HUES48 (cell line): ENCODE measurements at regions not wholly inside any gene's neighbourhood (a gene's known extent, or its start where the extent isn't known, plus 50 kb on each side); places are given as distances from the start of the nearest gene placed in this dataset.

ENCODE experiments used
- H3K27ac ChIP-seq: one replicate; pipeline ENCODE4 v1.7.0; 2013; ENCODE audit warnings: low read depth, low read length, inconsistent platforms
- H3K27me3 ChIP-seq: 2 replicates; pipeline ENCODE4 v1.6.1; 2013; ENCODE audit warnings: mild to moderate bottlenecking, low read length; ENCODE audit not compliant: control insufficient read depth, insufficient read depth
- H3K36me3 ChIP-seq: 2 replicates; pipeline ENCODE4 v1.6.1; 2013; ENCODE audit warnings: low read length; ENCODE audit not compliant: control insufficient read depth, insufficient read depth
- H3K4me1 ChIP-seq: 2 replicates; pipeline ENCODE4 v1.6.1; 2013; ENCODE audit warnings: mild to moderate bottlenecking, low read length; ENCODE audit not compliant: control insufficient read depth, insufficient read depth
- H3K4me3 ChIP-seq: 2 replicates; pipeline ENCODE4 v1.5.1; 2013; ENCODE audit warnings: mild to moderate bottlenecking, low read depth, low read length
- H3K9ac ChIP-seq: 2 replicates; pipeline ENCODE4 v1.6.1; 2013; ENCODE audit warnings: mild to moderate bottlenecking, low read depth, low read length, moderate library complexity
- H3K9me3 ChIP-seq: 2 replicates; pipeline ENCODE4 v1.6.1; 2013; ENCODE audit warnings: low read length; ENCODE audit not compliant: control insufficient read depth, insufficient read depth

GRCh38 chr7:123401295-123401694 is 133.1 kb downstream of the IQUB start:
- H3K36me3 ChIP-seq, result no peaks in the 10 kb centered on the region
- no peak overlapping the region for H3K9ac ChIP-seq
- H3K9me3 ChIP-seq, result no peaks in the 10 kb centered on the region
- no peak overlapping the region for H3K27ac ChIP-seq
- H3K4me1 ChIP-seq, result no peaks in the 10 kb centered on the region
- H3K4me3 ChIP-seq, result no peak overlapping the region
- H3K27me3 ChIP-seq, result no peaks in the 10 kb centered on the region

- H3K9me3 ChIP-seq, result no peaks in the 10 kb centered on the region
- no peak overlapping the region for H3K4me3 ChIP-seq
- no peaks in the 10 kb centered on the region for H3K27me3 ChIP-seq
- H3K36me3 ChIP-seq, result no peaks in the 10 kb centered on the region
- H3K9ac ChIP-seq, result no peak overlapping the region
- H3K4me1 ChIP-seq, result no peaks in the 10 kb centered on the region
- no peak overlapping the region for H3K27ac ChIP-seq
Measured at GRCh38 chr7:123400196-123400595, 134.2 kb downstream of the IQUB start.

GRCh38 chr7:123398921-123399320 is 135.5 kb downstream of the IQUB start:
- H3K4me3 ChIP-seq, result no peak overlapping the region
- H3K27me3 ChIP-seq, result no peaks in the 10 kb centered on the region
- H3K36me3 ChIP-seq, result no peaks in the 10 kb centered on the region
- H3K4me1 ChIP-seq, result 0 out of 2 replicates have a peak, but pooled peaks cover 3% of the 10 kb centered on the region
- H3K27ac ChIP-seq, result no peak overlapping the region
- H3K9me3 ChIP-seq, result no peaks in the 10 kb centered on the region
- no peak overlapping the region for H3K9ac ChIP-seq

GRCh38 chr7:123397746-123398338 is 136.6 kb downstream of the IQUB start:
- H3K4me1 ChIP-seq, result peaks cover 14% of the 10 kb centered on the region; the same call in 1 of the 2 replicates
- no peaks in the 10 kb centered on the region for H3K36me3 ChIP-seq
- no peak overlapping the region for H3K27ac ChIP-seq
- no peaks in the 10 kb centered on the region for H3K9me3 ChIP-seq
- H3K4me3 ChIP-seq, result no peak overlapping the region
- H3K27me3 ChIP-seq, result no peaks in the 10 kb centered on the region
- H3K9ac ChIP-seq, result no peak overlapping the region

GRCh38 chr7:123393623-123394022 is 140.8 kb downstream of the IQUB start:
- H3K36me3 ChIP-seq, result no peaks in the 10 kb centered on the region
- H3K4me3 ChIP-seq, result no peak overlapping the region
- peaks cover 14% of the 10 kb centered on the region; the same call in 1 of the 2 replicates for H3K4me1 ChIP-seq
- H3K27ac ChIP-seq, result no peak overlapping the region
- no peaks in the 10 kb centered on the region for H3K9me3 ChIP-seq
- no peaks in the 10 kb centered on the region for H3K27me3 ChIP-seq
- H3K9ac ChIP-seq, result no peak overlapping the region

GRCh38 chr7:123372368-123372767 is 162.0 kb downstream of the IQUB start:
- Histone ChIP-seq H3K9me3 (no peaks in the 10 kb centered on the region), H3K27ac (no peak overlapping the region), H3K27me3 (no peaks in the 10 kb centered on the region), H3K4me3 (no peak overlapping the region), H3K9ac (no peak overlapping the region), H3K4me1 (no peaks in the 10 kb centered on the region), H3K36me3 (no peaks in the 10 kb centered on the region)

GRCh38 chr7:123367484-123368122 is 166.8 kb downstream of the IQUB start:
- H3K4me3 ChIP-seq, result no peak overlapping the region
- H3K27ac ChIP-seq, result no peak overlapping the region
- H3K9me3 ChIP-seq, result no peaks in the 10 kb centered on the region
- no peaks in the 10 kb centered on the region for H3K27me3 ChIP-seq
- H3K9ac ChIP-seq, result no peak overlapping the region
- H3K4me1 ChIP-seq, result no peaks in the 10 kb centered on the region
- H3K36me3 ChIP-seq, result no peaks in the 10 kb centered on the region

- Histone ChIP-seq H3K9me3 (no peaks in the 10 kb centered on the region), H3K36me3 (no peaks in the 10 kb centered on the region), H3K27ac (no peak overlapping the region), H3K27me3 (no peaks in the 10 kb centered on the region), H3K9ac (no peak overlapping the region), H3K4me1 (no peaks in the 10 kb centered on the region), H3K4me3 (no peak overlapping the region)
Measured at GRCh38 chr7:123367031-123367430, 167.3 kb upstream of the SLC13A1 start.

GRCh38 chr7:123366626-123367025 is 166.9 kb upstream of the SLC13A1 start:
- no peaks in the 10 kb centered on the region for H3K27me3 ChIP-seq
- no peak overlapping the region for H3K27ac ChIP-seq
- no peaks in the 10 kb centered on the region for H3K36me3 ChIP-seq
- no peaks in the 10 kb centered on the region for H3K9me3 ChIP-seq
- no peak overlapping the region for H3K9ac ChIP-seq
- H3K4me1 ChIP-seq, result no peaks in the 10 kb centered on the region
- no peak overlapping the region for H3K4me3 ChIP-seq

- Histone ChIP-seq H3K36me3 (no peaks in the 10 kb centered on the region), H3K27me3 (no peaks in the 10 kb centered on the region), H3K27ac (no peak overlapping the region), H3K4me1 (peaks cover 10% of the 10 kb centered on the region; the same call in 1 of the 2 replicates), H3K4me3 (no peak overlapping the region), H3K9me3 (no peaks in the 10 kb centered on the region), H3K9ac (no peak overlapping the region)
Measured at GRCh38 chr7:123360631-123361030, 160.9 kb upstream of the SLC13A1 start.

GRCh38 chr7:123355576-123356190 is 155.9 kb upstream of the SLC13A1 start:
- Histone ChIP-seq H3K9ac (no peak overlapping the region), H3K27ac (no peak overlapping the region), H3K27me3 (no peaks in the 10 kb centered on the region), H3K4me3 (no peak overlapping the region), H3K9me3 (no peaks in the 10 kb centered on the region), H3K36me3 (no peaks in the 10 kb centered on the region), H3K4me1 (peaks cover 16% of the 10 kb centered on the region)
